Liver (tissue), 8 donors: ENCODE measurements at regions not wholly inside any gene's neighbourhood (a gene's known extent, or its start where the extent isn't known, plus 50 kb on each side); places are given as distances from the start of the nearest gene placed in this dataset.
A peak's percentile ranks its signal among the peaks of the same experiment; 100 is the strongest.

Source experiments
- DNase-seq: peaks from one replicate; pipeline ENCODE4 v3.0.0-alpha.2; 2017; ENCODE audit warnings: low spot score
- H3K27ac ChIP-seq, 2 donors: one replicate each; pipeline ENCODE4 v1.7.0; 2013; ENCODE audit warnings: inconsistent platforms in 2 of 2, low read length in 2 of 2, control low read depth in 1 of 2, low read depth in 1 of 2, mild to moderate bottlenecking in 1 of 2
- H3K27me3 ChIP-seq, 4 donors: one replicate each; pipeline versions ENCODE4 v1.6.1 to v1.7.0; 2013; ENCODE audit warnings: low read length in 3 of 4, inconsistent platforms in 1 of 4, mild to moderate bottlenecking in 1 of 4, moderate library complexity in 1 of 4; ENCODE audit not compliant: control insufficient read depth in 4 of 4, insufficient read depth in 4 of 4
- H3K36me3 ChIP-seq, 4 donors: one replicate each; pipeline versions ENCODE4 v1.6.1 to v1.7.0; 2013; ENCODE audit warnings: low read length in 3 of 4, mild to moderate bottlenecking in 3 of 4, low read depth in 1 of 4, moderate library complexity in 1 of 4; ENCODE audit not compliant: control insufficient read depth in 4 of 4, insufficient read depth in 3 of 4
- H3K4me1 ChIP-seq, 4 donors: one replicate each; pipeline versions ENCODE4 v1.6.1 to v1.7.0; 2013; ENCODE audit warnings: low read length in 3 of 4, mild to moderate bottlenecking in 3 of 4, moderate library complexity in 1 of 4; ENCODE audit not compliant: control insufficient read depth in 4 of 4, insufficient read depth in 4 of 4
- H3K4me3 ChIP-seq, 3 donors: one replicate each; pipeline versions ENCODE4 v1.6.1 to v1.7.0; 2013; ENCODE audit warnings: low read length in 3 of 3, control low read depth in 1 of 3, low read depth in 1 of 3, mild to moderate bottlenecking in 1 of 3
- H3K9ac ChIP-seq, 2 donors: one replicate each; pipeline ENCODE4 v1.7.0; 2013; ENCODE audit warnings: low read length in 2 of 2, mild to moderate bottlenecking in 2 of 2, moderate library complexity in 2 of 2, control low read depth in 1 of 2, low read depth in 1 of 2
- H3K9me3 ChIP-seq, 4 donors: one replicate each; pipeline versions ENCODE4 v1.6.1 to v1.7.0; 2013; ENCODE audit warnings: low read length in 3 of 4; ENCODE audit not compliant: control insufficient read depth in 4 of 4
- FOXA1 ChIP-seq: IDR thresholded peaks from 2 replicates; pipeline ENCODE4 v1.6.1; 2016; ENCODE audit warnings: antibody characterized with exemption
- FOXA2 ChIP-seq: IDR thresholded peaks from 2 replicates; pipeline ENCODE4 v1.6.1; 2016; ENCODE audit warnings: antibody characterized with exemption
- GABPA ChIP-seq, 2 donors: IDR thresholded peaks in 1 of 2; conservative IDR thresholded peaks in 1 of 2; 2 replicates each; pipeline ENCODE4 v1.6.1; 2016; ENCODE audit warnings: antibody characterized with exemption in 2 of 2, mild to moderate bottlenecking in 1 of 2, moderate library complexity in 1 of 2
- HNF4A ChIP-seq, 2 donors: conservative IDR thresholded peaks; 2 replicates each; pipeline ENCODE4 v1.6.1; 2016; ENCODE audit warnings: antibody characterized with exemption in 2 of 2, mild to moderate bottlenecking in 2 of 2
- HNF4G ChIP-seq: IDR thresholded peaks from 2 replicates; pipeline ENCODE4 v1.6.1; 2016; ENCODE audit warnings: antibody characterized with exemption
- MAX ChIP-seq: IDR thresholded peaks from 2 replicates; pipeline ENCODE4 v1.6.1; 2016; ENCODE audit warnings: antibody characterized with exemption
- RXRA ChIP-seq, 2 donors: IDR thresholded peaks; 2 replicates each; pipeline ENCODE4 v1.6.1; 2017 to 2018; ENCODE audit warnings: antibody characterized with exemption in 2 of 2, mild to moderate bottlenecking in 1 of 2
- SP1 ChIP-seq: IDR thresholded peaks from 2 replicates; pipeline ENCODE4 v1.6.1; 2018; ENCODE audit warnings: antibody characterized with exemption, mild to moderate bottlenecking
- TAF1 ChIP-seq: conservative IDR thresholded peaks from 2 replicates; pipeline ENCODE4 v1.6.1; 2016; ENCODE audit warnings: antibody characterized with exemption, mild to moderate bottlenecking
- YY1 ChIP-seq: IDR thresholded peaks from 2 replicates; pipeline ENCODE4 v1.6.1; 2016; ENCODE audit warnings: antibody characterized with exemption, mild to moderate bottlenecking
- WGBS: extraction: QIAGEN DNeasy Blood & Tissue Kit; methylation state at CpG from one replicate; pipeline ENCODE4 v1.1.7; 2013; 5-methylcytosine and 5-hydroxymethylcytosine counted together
- TF ChIP-seq, protein P1 (sequence below): IDR thresholded peaks from 2 replicates; pipeline ENCODE4 v1.6.1; 2016; ENCODE audit warnings: antibody characterized with exemption
- TF ChIP-seq, protein P2 (sequence below): IDR thresholded peaks from 2 replicates; pipeline ENCODE4 v1.6.1; 2016; ENCODE audit warnings: antibody characterized with exemption, mild to moderate bottlenecking
- TF ChIP-seq, protein P3 (sequence below): IDR thresholded peaks from 2 replicates; pipeline ENCODE4 v1.6.1; 2016; ENCODE audit warnings: antibody characterized with exemption
- TF ChIP-seq, protein P4 (sequence below): fragments of 150-350 bp; IDR thresholded peaks from 2 replicates; pipeline ENCODE4 v1.5.1; 2017; ENCODE audit warnings: improper control_type of control experiment, low read depth, low read length; ENCODE audit not compliant: missing input control
- donor health status: healthy.
- donor health status: healthy.
- donor health status: healthy.
- donor health status: healthy.
- donor health status: healthy.

DNA sequence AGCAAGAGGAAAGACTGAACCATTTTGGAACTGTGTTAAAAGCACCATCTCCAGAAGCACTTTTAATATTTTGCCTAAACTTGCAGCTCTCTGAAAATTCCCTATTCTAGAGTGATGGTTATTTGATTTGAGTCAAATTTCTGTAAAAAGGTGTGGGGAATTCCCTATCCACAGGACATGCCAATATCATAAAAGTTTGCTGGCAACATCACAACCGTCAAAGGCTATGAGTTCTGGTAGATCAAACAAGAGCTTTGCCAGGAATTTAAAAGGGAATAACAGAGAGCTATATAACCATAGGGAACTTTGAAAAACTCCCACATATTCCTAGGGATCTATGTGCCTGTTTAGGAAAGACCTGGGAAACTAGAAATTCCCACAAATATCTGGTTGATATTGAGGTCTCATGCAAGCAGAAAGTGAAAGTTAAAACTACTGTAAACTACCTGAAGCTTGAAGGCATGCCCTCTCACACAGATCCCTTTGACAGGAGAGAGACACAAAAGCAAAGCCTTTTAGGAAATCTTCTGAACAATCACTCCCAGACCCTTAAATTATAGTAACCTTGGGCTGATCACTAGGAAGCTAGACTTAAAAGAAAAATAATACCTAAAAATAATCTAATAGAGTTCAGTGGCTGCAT is 549.9 kb downstream of the ANXA1 start:
- DNase-seq = no peak
- Histone ChIP-seq H3K27me3 (no peaks in the 10 kb centered on the region), H3K27ac (peak overlapping the region in 1 of 2 donors; percentile 32), H3K9ac (no peak overlapping the region), H3K36me3 (no peaks in the 10 kb centered on the region), H3K4me1 (peaks cover 0 to 6% (median 0%) of the 10 kb centered on the region in 4 donors), H3K4me3 (peak overlapping the region in 1 of 3 donors; percentile 46), H3K9me3 (no peaks in the 10 kb centered on the region)
- no peak for TF ChIP-seq FOXA2
- TF ChIP-seq SP1 = peak; percentile 36
- peak; percentile 10 to 21 for TF ChIP-seq RXRA (IDR thresholded peaks at IDR 0.05)
- TF ChIP-seq, protein P1, sequence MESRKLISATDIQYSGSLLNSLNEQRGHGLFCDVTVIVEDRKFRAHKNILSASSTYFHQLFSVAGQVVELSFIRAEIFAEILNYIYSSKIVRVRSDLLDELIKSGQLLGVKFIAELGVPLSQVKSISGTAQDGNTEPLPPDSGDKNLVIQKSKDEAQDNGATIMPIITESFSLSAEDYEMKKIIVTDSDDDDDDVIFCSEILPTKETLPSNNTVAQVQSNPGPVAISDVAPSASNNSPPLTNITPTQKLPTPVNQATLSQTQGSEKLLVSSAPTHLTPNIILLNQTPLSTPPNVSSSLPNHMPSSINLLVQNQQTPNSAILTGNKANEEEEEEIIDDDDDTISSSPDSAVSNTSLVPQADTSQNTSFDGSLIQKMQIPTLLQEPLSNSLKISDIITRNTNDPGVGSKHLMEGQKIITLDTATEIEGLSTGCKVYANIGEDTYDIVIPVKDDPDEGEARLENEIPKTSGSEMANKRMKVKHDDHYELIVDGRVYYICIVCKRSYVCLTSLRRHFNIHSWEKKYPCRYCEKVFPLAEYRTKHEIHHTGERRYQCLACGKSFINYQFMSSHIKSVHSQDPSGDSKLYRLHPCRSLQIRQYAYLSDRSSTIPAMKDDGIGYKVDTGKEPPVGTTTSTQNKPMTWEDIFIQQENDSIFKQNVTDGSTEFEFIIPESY = peak; percentile 15
- TF ChIP-seq, protein P2, sequence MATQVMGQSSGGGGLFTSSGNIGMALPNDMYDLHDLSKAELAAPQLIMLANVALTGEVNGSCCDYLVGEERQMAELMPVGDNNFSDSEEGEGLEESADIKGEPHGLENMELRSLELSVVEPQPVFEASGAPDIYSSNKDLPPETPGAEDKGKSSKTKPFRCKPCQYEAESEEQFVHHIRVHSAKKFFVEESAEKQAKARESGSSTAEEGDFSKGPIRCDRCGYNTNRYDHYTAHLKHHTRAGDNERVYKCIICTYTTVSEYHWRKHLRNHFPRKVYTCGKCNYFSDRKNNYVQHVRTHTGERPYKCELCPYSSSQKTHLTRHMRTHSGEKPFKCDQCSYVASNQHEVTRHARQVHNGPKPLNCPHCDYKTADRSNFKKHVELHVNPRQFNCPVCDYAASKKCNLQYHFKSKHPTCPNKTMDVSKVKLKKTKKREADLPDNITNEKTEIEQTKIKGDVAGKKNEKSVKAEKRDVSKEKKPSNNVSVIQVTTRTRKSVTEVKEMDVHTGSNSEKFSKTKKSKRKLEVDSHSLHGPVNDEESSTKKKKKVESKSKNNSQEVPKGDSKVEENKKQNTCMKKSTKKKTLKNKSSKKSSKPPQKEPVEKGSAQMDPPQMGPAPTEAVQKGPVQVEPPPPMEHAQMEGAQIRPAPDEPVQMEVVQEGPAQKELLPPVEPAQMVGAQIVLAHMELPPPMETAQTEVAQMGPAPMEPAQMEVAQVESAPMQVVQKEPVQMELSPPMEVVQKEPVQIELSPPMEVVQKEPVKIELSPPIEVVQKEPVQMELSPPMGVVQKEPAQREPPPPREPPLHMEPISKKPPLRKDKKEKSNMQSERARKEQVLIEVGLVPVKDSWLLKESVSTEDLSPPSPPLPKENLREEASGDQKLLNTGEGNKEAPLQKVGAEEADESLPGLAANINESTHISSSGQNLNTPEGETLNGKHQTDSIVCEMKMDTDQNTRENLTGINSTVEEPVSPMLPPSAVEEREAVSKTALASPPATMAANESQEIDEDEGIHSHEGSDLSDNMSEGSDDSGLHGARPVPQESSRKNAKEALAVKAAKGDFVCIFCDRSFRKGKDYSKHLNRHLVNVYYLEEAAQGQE = no peak
- 26% methylated on average over 1 of the region's 1 CpG for WGBS

GRCh38 chr9:73714294-73714693 is 562.6 kb downstream of the ANXA1 start:
- Histone ChIP-seq H3K9ac (no peak overlapping the region), H3K27me3 (no peaks in the 10 kb centered on the region), H3K27ac (no peak overlapping the region), H3K4me1 (no peaks in the 10 kb centered on the region), H3K36me3 (no peaks in the 10 kb centered on the region), H3K4me3 (no peak overlapping the region), H3K9me3 (no peaks in the 10 kb centered on the region)
- 61% methylated on average over 1 of the region's 1 CpG for WGBS
- no peak for DNase-seq
- no peak for TF ChIP-seq HNF4G
- TF ChIP-seq RXRA (IDR thresholded peaks at IDR 0.05) = no peak
- no peak for TF ChIP-seq GABPA (IDR thresholded peaks at IDR 0.05 in 1 of 2, conservative IDR thresholded peaks at IDR 0.05 in 1 of 2)
- TF ChIP-seq, protein P3, sequence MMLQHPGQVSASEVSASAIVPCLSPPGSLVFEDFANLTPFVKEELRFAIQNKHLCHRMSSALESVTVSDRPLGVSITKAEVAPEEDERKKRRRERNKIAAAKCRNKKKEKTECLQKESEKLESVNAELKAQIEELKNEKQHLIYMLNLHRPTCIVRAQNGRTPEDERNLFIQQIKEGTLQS = no peak
- TF ChIP-seq, protein P1 = no peak
- TF ChIP-seq FOXA2 = no peak
- TF ChIP-seq YY1 = no peak
- TF ChIP-seq, protein P4, sequence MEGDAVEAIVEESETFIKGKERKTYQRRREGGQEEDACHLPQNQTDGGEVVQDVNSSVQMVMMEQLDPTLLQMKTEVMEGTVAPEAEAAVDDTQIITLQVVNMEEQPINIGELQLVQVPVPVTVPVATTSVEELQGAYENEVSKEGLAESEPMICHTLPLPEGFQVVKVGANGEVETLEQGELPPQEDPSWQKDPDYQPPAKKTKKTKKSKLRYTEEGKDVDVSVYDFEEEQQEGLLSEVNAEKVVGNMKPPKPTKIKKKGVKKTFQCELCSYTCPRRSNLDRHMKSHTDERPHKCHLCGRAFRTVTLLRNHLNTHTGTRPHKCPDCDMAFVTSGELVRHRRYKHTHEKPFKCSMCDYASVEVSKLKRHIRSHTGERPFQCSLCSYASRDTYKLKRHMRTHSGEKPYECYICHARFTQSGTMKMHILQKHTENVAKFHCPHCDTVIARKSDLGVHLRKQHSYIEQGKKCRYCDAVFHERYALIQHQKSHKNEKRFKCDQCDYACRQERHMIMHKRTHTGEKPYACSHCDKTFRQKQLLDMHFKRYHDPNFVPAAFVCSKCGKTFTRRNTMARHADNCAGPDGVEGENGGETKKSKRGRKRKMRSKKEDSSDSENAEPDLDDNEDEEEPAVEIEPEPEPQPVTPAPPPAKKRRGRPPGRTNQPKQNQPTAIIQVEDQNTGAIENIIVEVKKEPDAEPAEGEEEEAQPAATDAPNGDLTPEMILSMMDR = no peak
- TF ChIP-seq TAF1 = no peak
- no peak for TF ChIP-seq SP1
- no peak for TF ChIP-seq MAX
- no peak for TF ChIP-seq HNF4A (conservative IDR thresholded peaks at IDR 0.05)
- TF ChIP-seq FOXA1 = no peak
